ENCODE measurements at regions not wholly inside any gene's neighbourhood (a gene's known extent, or its start where the extent isn't known, plus 50 kb on each side); places are given as distances from the start of the nearest gene placed in this dataset.

DNA sequence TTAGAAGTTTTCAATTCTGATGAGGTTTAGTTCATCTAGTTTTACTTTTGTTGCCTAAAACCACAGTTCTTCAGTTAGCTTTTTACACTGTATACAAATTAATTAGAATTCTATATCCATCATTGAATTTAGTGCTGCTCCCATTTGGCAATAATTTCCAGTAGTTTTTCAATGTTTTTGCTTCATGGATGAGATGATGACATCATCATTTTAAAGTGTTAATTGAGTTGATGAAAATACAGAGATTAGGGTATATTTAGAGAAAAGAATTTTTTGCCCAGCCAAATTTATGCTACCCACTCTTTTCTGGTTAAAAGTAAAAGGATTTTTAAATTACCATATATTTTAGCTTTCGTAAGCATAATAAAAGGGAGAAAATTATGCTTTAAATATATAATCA is 323.8 kb downstream of the TMEM167A start:
- TF ChIP-seq, protein P1, sequence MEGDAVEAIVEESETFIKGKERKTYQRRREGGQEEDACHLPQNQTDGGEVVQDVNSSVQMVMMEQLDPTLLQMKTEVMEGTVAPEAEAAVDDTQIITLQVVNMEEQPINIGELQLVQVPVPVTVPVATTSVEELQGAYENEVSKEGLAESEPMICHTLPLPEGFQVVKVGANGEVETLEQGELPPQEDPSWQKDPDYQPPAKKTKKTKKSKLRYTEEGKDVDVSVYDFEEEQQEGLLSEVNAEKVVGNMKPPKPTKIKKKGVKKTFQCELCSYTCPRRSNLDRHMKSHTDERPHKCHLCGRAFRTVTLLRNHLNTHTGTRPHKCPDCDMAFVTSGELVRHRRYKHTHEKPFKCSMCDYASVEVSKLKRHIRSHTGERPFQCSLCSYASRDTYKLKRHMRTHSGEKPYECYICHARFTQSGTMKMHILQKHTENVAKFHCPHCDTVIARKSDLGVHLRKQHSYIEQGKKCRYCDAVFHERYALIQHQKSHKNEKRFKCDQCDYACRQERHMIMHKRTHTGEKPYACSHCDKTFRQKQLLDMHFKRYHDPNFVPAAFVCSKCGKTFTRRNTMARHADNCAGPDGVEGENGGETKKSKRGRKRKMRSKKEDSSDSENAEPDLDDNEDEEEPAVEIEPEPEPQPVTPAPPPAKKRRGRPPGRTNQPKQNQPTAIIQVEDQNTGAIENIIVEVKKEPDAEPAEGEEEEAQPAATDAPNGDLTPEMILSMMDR (IDR thresholded peaks at IDR 0.05; ENCODE audit: control extremely low read depth, extremely low read depth), result no peak
- Histone ChIP-seq H3K27me3 (ENCODE audit: control insufficient read depth in 3 of 3, insufficient read depth in 3 of 3, low read length in 2 of 3) (no peaks in the 10 kb centered on the region), H3K36me3 (ENCODE audit: control insufficient read depth in 4 of 4, insufficient read depth in 4 of 4, low read length in 4 of 4) (no peaks in the 10 kb centered on the region), H3K9ac (ENCODE audit: insufficient read depth in 1 of 2, low read length in 2 of 2) (no peak overlapping the region), H3K4me1 (ENCODE audit: control insufficient read depth in 5 of 5, insufficient read depth in 5 of 5, low read length in 5 of 5) (peaks cover 0 to 28% (median under 1%) of the 10 kb centered on the region in 5 donors), H3K9me3 (ENCODE audit: control insufficient read depth in 4 of 4, insufficient read depth in 3 of 4, low read length in 3 of 4) (no peaks in the 10 kb centered on the region), H3K4me3 (no peak overlapping the region), H3K27ac (ENCODE audit: low read depth in 1 of 2, low read length in 1 of 2) (no peak overlapping the region)
- no peak for ATAC-seq (ENCODE audit: insufficient read depth, low FRiP score)
- no peak for DNase-seq
- WGBS, 2 donors, result 92 to 98% methylated on average over 1 of the region's 1 CpG

DNA sequence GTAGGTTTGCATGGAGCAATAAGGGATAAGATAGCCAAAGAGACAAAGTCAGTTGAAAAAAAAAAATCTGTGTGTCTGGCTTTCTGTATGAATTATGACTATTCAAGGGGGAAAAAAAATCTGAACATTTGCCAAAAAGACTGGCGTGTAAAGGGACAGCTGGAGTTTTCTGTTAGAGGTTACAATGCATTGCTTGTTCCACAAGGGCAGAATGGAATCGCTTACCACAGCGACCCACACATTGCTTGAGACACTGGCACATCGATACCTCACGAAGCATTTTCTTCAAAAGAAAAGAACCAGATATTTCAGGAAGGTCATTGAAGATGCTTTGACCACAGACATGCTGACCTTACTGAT is 327.8 kb downstream of the TMEM167A start:
- TF ChIP-seq, protein P1 (IDR thresholded peaks at IDR 0.05; ENCODE audit: control extremely low read depth, extremely low read depth), result no peak
- Histone ChIP-seq H3K4me1 (ENCODE audit: control insufficient read depth in 5 of 5, insufficient read depth in 5 of 5, low read length in 5 of 5) (peaks cover 0 to 28% (median 3%) of the 10 kb centered on the region in 5 donors), H3K36me3 (ENCODE audit: control insufficient read depth in 4 of 4, insufficient read depth in 4 of 4, low read length in 4 of 4) (no peaks in the 10 kb centered on the region), H3K4me3 (no peak overlapping the region), H3K27ac (ENCODE audit: low read depth in 1 of 2, low read length in 1 of 2) (peak overlapping the region in 1 of 2 donors; percentile 23), H3K9ac (ENCODE audit: insufficient read depth in 1 of 2, low read length in 2 of 2) (no peak overlapping the region), H3K9me3 (ENCODE audit: control insufficient read depth in 4 of 4, insufficient read depth in 3 of 4, low read length in 3 of 4) (no peaks in the 10 kb centered on the region), H3K27me3 (ENCODE audit: control insufficient read depth in 3 of 3, insufficient read depth in 3 of 3, low read length in 2 of 3) (no peaks in the 10 kb centered on the region)
- peak; percentile 32 to 87 (median 86) for DNase-seq
- ATAC-seq (ENCODE audit: insufficient read depth, low FRiP score), result no peak
- WGBS, 2 donors, result 14 to 22% methylated on average over 5 of the region's 5 CpGs

DNA sequence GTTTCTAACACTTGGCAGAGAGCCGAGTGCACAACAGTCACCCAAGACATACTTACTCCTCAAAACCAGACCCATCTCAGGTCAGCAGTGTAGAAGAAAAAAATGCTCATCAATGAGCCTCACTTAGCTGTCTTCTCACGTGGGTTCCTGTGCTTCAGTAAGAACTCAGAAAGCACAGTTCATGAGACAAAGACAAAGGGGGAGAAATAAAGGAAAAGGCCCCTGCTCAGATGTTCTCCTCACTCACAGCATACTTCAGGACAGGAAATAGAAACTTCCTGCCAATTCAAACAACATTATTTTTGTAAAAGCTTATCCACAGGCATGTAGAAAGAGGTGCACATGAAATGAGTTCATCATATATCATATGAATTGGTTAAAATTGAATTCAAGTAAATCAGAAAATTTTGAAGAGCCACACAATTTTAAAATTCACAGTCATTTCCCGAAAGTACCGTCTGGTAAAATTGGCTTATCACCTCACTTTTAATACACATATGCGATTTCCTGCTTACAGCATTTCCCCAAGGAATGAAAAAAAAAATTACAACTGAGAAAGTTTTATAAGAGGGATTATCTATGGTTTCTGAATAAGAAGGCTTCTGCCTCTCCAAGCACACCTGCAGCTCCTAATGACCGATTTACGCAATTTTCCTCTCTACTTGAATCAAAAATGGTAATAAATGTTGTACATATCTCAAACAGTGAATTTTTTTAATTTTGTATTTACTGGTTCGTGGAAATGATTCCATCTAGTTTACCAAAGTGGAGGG is 328.3 kb downstream of the TMEM167A start:
- H3K9ac ChIP-seq (ENCODE audit: insufficient read depth in 1 of 2, low read length in 2 of 2), result no peak overlapping the region
- no peaks in the 10 kb centered on the region for H3K9me3 ChIP-seq (ENCODE audit: control insufficient read depth in 4 of 4, insufficient read depth in 3 of 4, low read length in 3 of 4)
- no peak overlapping the region for H3K27ac ChIP-seq (ENCODE audit: low read depth in 1 of 2, low read length in 1 of 2)
- H3K4me3 ChIP-seq, result no peak overlapping the region
- WGBS, 2 donors, result 25 to 36% methylated on average over 8 of the region's 8 CpGs
- no peaks in the 10 kb centered on the region for H3K36me3 ChIP-seq (ENCODE audit: control insufficient read depth in 4 of 4, insufficient read depth in 4 of 4, low read length in 4 of 4)
- ATAC-seq (ENCODE audit: insufficient read depth, low FRiP score), result no peak
- H3K4me1 ChIP-seq (ENCODE audit: control insufficient read depth in 5 of 5, insufficient read depth in 5 of 5, low read length in 5 of 5), result peaks cover 0 to 23% (median 3%) of the 10 kb centered on the region in 5 donors
- DNase-seq, result peak in 1 of 3 donors; percentile 35
- TF ChIP-seq, protein P1 (IDR thresholded peaks at IDR 0.05; ENCODE audit: control extremely low read depth, extremely low read depth), result no peak
- H3K27me3 ChIP-seq (ENCODE audit: control insufficient read depth in 3 of 3, insufficient read depth in 3 of 3, low read length in 2 of 3), result no peaks in the 10 kb centered on the region
